SK-N-SH treated with all-trans-retinoic acid at 6 μM for 48 hours (cell line): ENCODE measurements at regions not wholly inside any gene's neighbourhood (a gene's known extent, or its start where the extent isn't known, plus 50 kb on each side); places are given as distances from the start of the nearest gene placed in this dataset.

ENCODE experiments used
- ATAC-seq: fragments of 200-7000 bp; cut with Tn5 transposase; 3 replicates; pipeline ENCODE4 v1.9.1; 2020; ENCODE audit warnings: mild to moderate bottlenecking, moderate library complexity
- ARNTL ChIP-seq: fragments of 450-650 bp; formaldehyde crosslinking; IDR thresholded peaks from 2 replicates; pipeline ENCODE4 v1.5.0; 2020; ENCODE audit warnings: low read depth, mild to moderate bottlenecking, moderate library complexity, borderline replicate concordance
- BACH2 ChIP-seq: fragments of 250-450 bp; sonication (Bioruptor Pico); IDR thresholded peaks from 2 replicates; pipeline ENCODE4 v1.9.0; 2021; ENCODE audit warnings: mild to moderate bottlenecking, borderline replicate concordance
- CSDC2 ChIP-seq: fragments of 250-450 bp; sonication (Bioruptor Pico); IDR thresholded peaks from 2 replicates; pipeline ENCODE4 v1.5.0; 2020; ENCODE audit warnings: mild to moderate bottlenecking, moderate library complexity
- CSRNP3 ChIP-seq: fragments of 250-450 bp; sonication (Bioruptor Pico); IDR thresholded peaks from 2 replicates; pipeline ENCODE4 v1.5.1; 2021; ENCODE audit warnings: mild to moderate bottlenecking, moderate library complexity
- ESRRG ChIP-seq: fragments of 250-450 bp; sonication (Bioruptor Pico); IDR thresholded peaks from 2 replicates; pipeline ENCODE4 v1.6.1; 2021; ENCODE audit warnings: mild to moderate bottlenecking
- GLIS3 ChIP-seq: fragments of 250-450 bp; sonication (Bioruptor Pico); IDR thresholded peaks from 2 replicates; pipeline ENCODE4 v1.5.0; 2020; ENCODE audit warnings: mild to moderate bottlenecking, moderate library complexity
- ISL1 ChIP-seq: fragments of 250-450 bp; sonication (Bioruptor Pico); IDR thresholded peaks from 2 replicates; pipeline ENCODE4 v2.1.2; 2022; ENCODE audit warnings: mild to moderate bottlenecking, moderate library complexity
- PPARA ChIP-seq: fragments of 250-450 bp; sonication (Bioruptor Pico); IDR thresholded peaks from 2 replicates; pipeline ENCODE4 v1.5.0; 2020; ENCODE audit warnings: mild to moderate bottlenecking, borderline replicate concordance
- RARB ChIP-seq: fragments of 250-450 bp; sonication (Bioruptor Pico); IDR thresholded peaks from 2 replicates; pipeline ENCODE4 v1.8.0; 2021; ENCODE audit warnings: mild to moderate bottlenecking, moderate library complexity
- SNAI2 ChIP-seq: fragments of 250-450 bp; sonication (Bioruptor Pico); IDR thresholded peaks from 2 replicates; pipeline ENCODE4 v1.5.0; 2020; ENCODE audit warnings: mild to moderate bottlenecking, moderate library complexity
- TOX ChIP-seq: fragments of 250-450 bp; sonication (Bioruptor Pico); IDR thresholded peaks from 2 replicates; pipeline ENCODE4 v1.8.0; 2021; ENCODE audit warnings: mild to moderate bottlenecking, moderate library complexity, borderline replicate concordance
- ZFP3 ChIP-seq: fragments of 250-450 bp; sonication (Bioruptor Pico); IDR thresholded peaks from 2 replicates; pipeline ENCODE4 v1.5.0; 2020; ENCODE audit warnings: mild to moderate bottlenecking, moderate library complexity
- ZFP30 ChIP-seq: fragments of 450-650 bp; formaldehyde crosslinking; IDR thresholded peaks from 2 replicates; pipeline ENCODE4 v1.5.0; 2022; ENCODE audit warnings: mild to moderate bottlenecking, moderate library complexity
- ZNF565 ChIP-seq: fragments of 450-650 bp; formaldehyde crosslinking; conservative IDR thresholded peaks from 2 replicates; pipeline ENCODE4 v1.5.0; 2020; ENCODE audit warnings: low read depth, mild to moderate bottlenecking, moderate library complexity
- ZNF70 ChIP-seq: fragments of 450-650 bp; formaldehyde crosslinking; IDR thresholded peaks from 2 replicates; pipeline ENCODE4 v1.5.0; 2020; ENCODE audit warnings: mild to moderate bottlenecking, moderate library complexity
- ZNF8 ChIP-seq: fragments of 450-650 bp; formaldehyde crosslinking; IDR thresholded peaks from 2 replicates; pipeline ENCODE4 v1.5.0; 2020; ENCODE audit warnings: mild to moderate bottlenecking, moderate library complexity
- TF ChIP-seq, protein P1 (sequence below): fragments of 250-450 bp; sonication (Bioruptor Pico); IDR thresholded peaks from 2 replicates; pipeline ENCODE4 v1.5.1; 2020; ENCODE audit warnings: low read depth, mild to moderate bottlenecking, moderate library complexity
- TF ChIP-seq, protein P2 (sequence below): fragments of 250-450 bp; sonication (Bioruptor Pico); IDR thresholded peaks from 2 replicates; pipeline ENCODE4 v1.8.0; 2021; ENCODE audit warnings: low read depth, mild to moderate bottlenecking, moderate library complexity, borderline replicate concordance
- TF ChIP-seq, protein P3 (sequence below): fragments of 250-450 bp; sonication (Bioruptor Pico); IDR thresholded peaks from 2 replicates; pipeline ENCODE4 v1.5.0; 2020; ENCODE audit warnings: mild to moderate bottlenecking, moderate library complexity
- TF ChIP-seq, protein P4 (sequence below): fragments of 250-450 bp; sonication (Bioruptor Pico); IDR thresholded peaks from 2 replicates; pipeline ENCODE4 v1.8.0; 2020; ENCODE audit warnings: mild to moderate bottlenecking, moderate library complexity, borderline replicate concordance

GRCh38 chr3:72345237-72345878 lies 502.9 kb downstream of the SHQ1 start:
- TF ChIP-seq ZNF565 (CRISPR knock-in tag) (no peak), ZNF70 (CRISPR knock-in tag) (no peak), RARB (CRISPR knock-in tag) (no peak), PPARA (no peak), ZFP30 (CRISPR knock-in tag) (no peak), GLIS3 (no peak), BACH2 (CRISPR knock-in tag) (no peak), ARNTL (CRISPR knock-in tag) (no peak), CSDC2 (CRISPR knock-in tag) (no peak), CSRNP3 (no peak), ZNF8 (CRISPR knock-in tag) (no peak)
- TF ChIP-seq, protein P1, sequence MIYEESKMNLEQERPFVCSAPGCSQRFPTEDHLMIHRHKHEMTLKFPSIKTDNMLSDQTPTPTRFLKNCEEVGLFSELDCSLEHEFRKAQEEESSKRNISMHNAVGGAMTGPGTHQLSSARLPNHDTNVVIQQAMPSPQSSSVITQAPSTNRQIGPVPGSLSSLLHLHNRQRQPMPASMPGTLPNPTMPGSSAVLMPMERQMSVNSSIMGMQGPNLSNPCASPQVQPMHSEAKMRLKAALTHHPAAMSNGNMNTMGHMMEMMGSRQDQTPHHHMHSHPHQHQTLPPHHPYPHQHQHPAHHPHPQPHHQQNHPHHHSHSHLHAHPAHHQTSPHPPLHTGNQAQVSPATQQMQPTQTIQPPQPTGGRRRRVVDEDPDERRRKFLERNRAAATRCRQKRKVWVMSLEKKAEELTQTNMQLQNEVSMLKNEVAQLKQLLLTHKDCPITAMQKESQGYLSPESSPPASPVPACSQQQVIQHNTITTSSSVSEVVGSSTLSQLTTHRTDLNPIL (CRISPR knock-in tag) = no peak
- TF ChIP-seq, protein P2, sequence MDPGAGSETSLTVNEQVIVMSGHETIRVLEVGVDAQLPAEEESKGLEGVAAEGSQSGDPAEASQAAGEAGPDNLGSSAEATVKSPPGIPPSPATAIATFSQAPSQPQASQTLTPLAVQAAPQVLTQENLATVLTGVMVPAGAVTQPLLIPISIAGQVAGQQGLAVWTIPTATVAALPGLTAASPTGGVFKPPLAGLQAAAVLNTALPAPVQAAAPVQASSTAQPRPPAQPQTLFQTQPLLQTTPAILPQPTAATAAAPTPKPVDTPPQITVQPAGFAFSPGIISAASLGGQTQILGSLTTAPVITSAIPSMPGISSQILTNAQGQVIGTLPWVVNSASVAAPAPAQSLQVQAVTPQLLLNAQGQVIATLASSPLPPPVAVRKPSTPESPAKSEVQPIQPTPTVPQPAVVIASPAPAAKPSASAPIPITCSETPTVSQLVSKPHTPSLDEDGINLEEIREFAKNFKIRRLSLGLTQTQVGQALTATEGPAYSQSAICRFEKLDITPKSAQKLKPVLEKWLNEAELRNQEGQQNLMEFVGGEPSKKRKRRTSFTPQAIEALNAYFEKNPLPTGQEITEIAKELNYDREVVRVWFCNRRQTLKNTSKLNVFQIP = no peak
- TF ChIP-seq, protein P3, sequence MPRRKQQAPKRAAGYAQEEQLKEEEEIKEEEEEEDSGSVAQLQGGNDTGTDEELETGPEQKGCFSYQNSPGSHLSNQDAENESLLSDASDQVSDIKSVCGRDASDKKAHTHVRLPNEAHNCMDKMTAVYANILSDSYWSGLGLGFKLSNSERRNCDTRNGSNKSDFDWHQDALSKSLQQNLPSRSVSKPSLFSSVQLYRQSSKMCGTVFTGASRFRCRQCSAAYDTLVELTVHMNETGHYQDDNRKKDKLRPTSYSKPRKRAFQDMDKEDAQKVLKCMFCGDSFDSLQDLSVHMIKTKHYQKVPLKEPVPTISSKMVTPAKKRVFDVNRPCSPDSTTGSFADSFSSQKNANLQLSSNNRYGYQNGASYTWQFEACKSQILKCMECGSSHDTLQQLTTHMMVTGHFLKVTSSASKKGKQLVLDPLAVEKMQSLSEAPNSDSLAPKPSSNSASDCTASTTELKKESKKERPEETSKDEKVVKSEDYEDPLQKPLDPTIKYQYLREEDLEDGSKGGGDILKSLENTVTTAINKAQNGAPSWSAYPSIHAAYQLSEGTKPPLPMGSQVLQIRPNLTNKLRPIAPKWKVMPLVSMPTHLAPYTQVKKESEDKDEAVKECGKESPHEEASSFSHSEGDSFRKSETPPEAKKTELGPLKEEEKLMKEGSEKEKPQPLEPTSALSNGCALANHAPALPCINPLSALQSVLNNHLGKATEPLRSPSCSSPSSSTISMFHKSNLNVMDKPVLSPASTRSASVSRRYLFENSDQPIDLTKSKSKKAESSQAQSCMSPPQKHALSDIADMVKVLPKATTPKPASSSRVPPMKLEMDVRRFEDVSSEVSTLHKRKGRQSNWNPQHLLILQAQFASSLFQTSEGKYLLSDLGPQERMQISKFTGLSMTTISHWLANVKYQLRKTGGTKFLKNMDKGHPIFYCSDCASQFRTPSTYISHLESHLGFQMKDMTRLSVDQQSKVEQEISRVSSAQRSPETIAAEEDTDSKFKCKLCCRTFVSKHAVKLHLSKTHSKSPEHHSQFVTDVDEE (CRISPR knock-in tag) = no peak
- TF ChIP-seq, protein P4, sequence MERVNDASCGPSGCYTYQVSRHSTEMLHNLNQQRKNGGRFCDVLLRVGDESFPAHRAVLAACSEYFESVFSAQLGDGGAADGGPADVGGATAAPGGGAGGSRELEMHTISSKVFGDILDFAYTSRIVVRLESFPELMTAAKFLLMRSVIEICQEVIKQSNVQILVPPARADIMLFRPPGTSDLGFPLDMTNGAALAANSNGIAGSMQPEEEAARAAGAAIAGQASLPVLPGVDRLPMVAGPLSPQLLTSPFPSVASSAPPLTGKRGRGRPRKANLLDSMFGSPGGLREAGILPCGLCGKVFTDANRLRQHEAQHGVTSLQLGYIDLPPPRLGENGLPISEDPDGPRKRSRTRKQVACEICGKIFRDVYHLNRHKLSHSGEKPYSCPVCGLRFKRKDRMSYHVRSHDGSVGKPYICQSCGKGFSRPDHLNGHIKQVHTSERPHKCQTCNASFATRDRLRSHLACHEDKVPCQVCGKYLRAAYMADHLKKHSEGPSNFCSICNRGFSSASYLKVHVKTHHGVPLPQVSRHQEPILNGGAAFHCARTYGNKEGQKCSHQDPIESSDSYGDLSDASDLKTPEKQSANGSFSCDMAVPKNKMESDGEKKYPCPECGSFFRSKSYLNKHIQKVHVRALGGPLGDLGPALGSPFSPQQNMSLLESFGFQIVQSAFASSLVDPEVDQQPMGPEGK (CRISPR knock-in tag) = no peak
- no peak for ATAC-seq

GRCh38 chr3:72344647-72345046 lies 503.6 kb downstream of the SHQ1 start:
- TF ChIP-seq, protein P1 (CRISPR knock-in tag) = no peak
- TF ChIP-seq SNAI2 (no peak), ESRRG (CRISPR knock-in tag) (no peak), ISL1 (no peak), ARNTL (CRISPR knock-in tag) (no peak), ZNF70 (CRISPR knock-in tag) (no peak), TOX (CRISPR knock-in tag) (no peak), ZFP3 (CRISPR knock-in tag) (no peak), BACH2 (CRISPR knock-in tag) (no peak), ZNF565 (CRISPR knock-in tag) (no peak)
- TF ChIP-seq, protein P4 (CRISPR knock-in tag) = no peak
- TF ChIP-seq, all 23 proteins: peak for 0
- no peak for ATAC-seq
